K562 (cell line): ENCODE measurements at regions not wholly inside any gene's neighbourhood (a gene's known extent, or its start where the extent isn't known, plus 50 kb on each side); places are given as distances from the start of the nearest gene placed in this dataset.

ENCODE experiments used
- MGA ChIP-seq: fragments of 450-650 bp; IDR thresholded peaks from 2 replicates; pipeline ENCODE4 v1.6.1; 2016; ENCODE audit warnings: mild to moderate bottlenecking, moderate library complexity

GRCh38 chr10:37549054-37549453 lies 308.4 kb downstream of the ZNF248 start (continued):
- TF ChIP-seq MGA: no peak
- TF ChIP-seq, all 486 proteins: peak for 0
